Neural cell (in vitro differentiated cells): ENCODE measurements at regions not wholly inside any gene's neighbourhood (a gene's known extent, or its start where the extent isn't known, plus 50 kb on each side); places are given as distances from the start of the nearest gene placed in this dataset.

Source experiments
- H2AFZ ChIP-seq: fragments of 200-600, 300-800 bp; sonication (generic), shearing (Covaris generic); 2 replicates; pipeline ENCODE4 v1.6.0; 2014; ENCODE audit warnings: low read depth, mild to moderate bottlenecking, antibody characterized with exemption, low read length, moderate library complexity
- H3F3A ChIP-seq: fragments of 200-600 bp; shearing (Covaris generic); 2 replicates; pipeline ENCODE4 v1.6.1; 2016; ENCODE audit warnings: mild to moderate bottlenecking, moderate library complexity, mixed read lengths, antibody characterized with exemption, low read length; ENCODE audit not compliant: insufficient read depth, poor library complexity, severe bottlenecking
- H3K27ac ChIP-seq: fragments of 200-600, 300-800 bp; sonication (generic), shearing (Covaris generic); 2 replicates; pipeline ENCODE4 v1.5.1; 2014; ENCODE audit warnings: mild to moderate bottlenecking, low read length, moderate library complexity
- H3K27me3 ChIP-seq: fragments of 300-800, 200-600 bp; sonication (generic), shearing (Covaris generic); 2 replicates; pipeline ENCODE4 v1.6.0; 2014; ENCODE audit warnings: mild to moderate bottlenecking, low read depth, low read length, moderate library complexity; ENCODE audit not compliant: insufficient read depth
- H3K36me3 ChIP-seq: fragments of 300-800, 200-600 bp; sonication (generic), shearing (Covaris generic); 2 replicates; pipeline ENCODE4 v1.5.1; 2014; ENCODE audit warnings: mild to moderate bottlenecking, antibody characterized with exemption, low read length, moderate library complexity; ENCODE audit not compliant: insufficient read depth
- H3K4me2 ChIP-seq: fragments of 300-800, 200-600 bp; sonication (generic), shearing (Covaris generic); 2 replicates; pipeline ENCODE4 v1.6.0; 2014; ENCODE audit warnings: mild to moderate bottlenecking, low read length
- H3K4me3 ChIP-seq: fragments of 300-800, 200-600 bp; sonication (generic), shearing (Covaris generic); 2 replicates; pipeline ENCODE4 v1.5.1; 2014; ENCODE audit warnings: mild to moderate bottlenecking, low read length, moderate library complexity
- H3K79me2 ChIP-seq: fragments of 200-600 bp; shearing (Covaris generic); replicated peaks from 2 replicates; pipeline ENCODE4 v1.6.0; 2014; ENCODE audit warnings: mild to moderate bottlenecking, low read length, moderate library complexity; ENCODE audit not compliant: insufficient read depth
- H3K9ac ChIP-seq: fragments of 300-800, 200-600 bp; sonication (generic), shearing (Covaris generic); 2 replicates; pipeline ENCODE4 v1.6.1; 2016; ENCODE audit warnings: mild to moderate bottlenecking, low read length, mixed read lengths
- H3K9me2 ChIP-seq: fragments of 200-600 bp; shearing (Covaris generic); 2 replicates; pipeline ENCODE4 v1.6.1; 2016; ENCODE audit warnings: mild to moderate bottlenecking, low read length, mixed read lengths; ENCODE audit not compliant: insufficient read depth
- H3K9me3 ChIP-seq: fragments of 200-600, 300-800 bp; sonication (generic), shearing (Covaris generic); 2 replicates; pipeline ENCODE4 v1.6.1; 2016; ENCODE audit warnings: mild to moderate bottlenecking, mixed run types, low read length, moderate library complexity, mixed read lengths
- H4K20me1 ChIP-seq: fragments of 200-600 bp; shearing (Covaris generic); 2 replicates; pipeline ENCODE4 v1.6.1; 2016; ENCODE audit warnings: mild to moderate bottlenecking, mixed run types; ENCODE audit not compliant: insufficient read depth
- EP300 ChIP-seq: fragments of 450-650 bp; conservative IDR thresholded peaks from 2 replicates; pipeline ENCODE4 v1.6.1; 2014; ENCODE audit warnings: antibody characterized with exemption, mild to moderate bottlenecking, moderate library complexity; ENCODE audit not compliant: poor library complexity, severe bottlenecking
- EZH2 ChIP-seq: fragments of 200-600, 300-800 bp; shearing (Covaris generic), sonication (generic); IDR thresholded peaks from 2 replicates; pipeline ENCODE4 v1.6.1; 2014; ENCODE audit warnings: antibody characterized with exemption, low read length, borderline replicate concordance, mild to moderate bottlenecking; ENCODE audit not compliant: insufficient read depth, poor library complexity, severe bottlenecking
- MXI1 ChIP-seq: fragments of 450-650 bp; conservative IDR thresholded peaks from 2 replicates; pipeline ENCODE4 v1.6.1; 2014; ENCODE audit warnings: antibody characterized with exemption, mild to moderate bottlenecking; ENCODE audit not compliant: poor library complexity, severe bottlenecking
- POLR2AphosphoS5 ChIP-seq: IDR thresholded peaks from 2 replicates; pipeline ENCODE4 v1.6.1; 2012
- RAD21 ChIP-seq: fragments of 450-650 bp; conservative IDR thresholded peaks from 2 replicates; pipeline ENCODE4 v1.6.1; 2014; ENCODE audit warnings: antibody characterized with exemption, mild to moderate bottlenecking, moderate library complexity
- SMC3 ChIP-seq: fragments of 450-650 bp; conservative IDR thresholded peaks from 2 replicates; pipeline ENCODE4 v1.6.1; 2014; ENCODE audit warnings: antibody characterized with exemption, mild to moderate bottlenecking, moderate library complexity; ENCODE audit not compliant: poor library complexity
- TAF1 ChIP-seq: IDR thresholded peaks from 2 replicates; pipeline ENCODE4 v1.6.1; 2012; ENCODE audit warnings: low read depth
- TF ChIP-seq, protein P1 (sequence below): fragments of 450-650 bp; IDR thresholded peaks from 2 replicates; pipeline ENCODE4 v1.5.1; 2014; ENCODE audit warnings: antibody characterized with exemption, mild to moderate bottlenecking, moderate library complexity; ENCODE audit not compliant: poor library complexity, severe bottlenecking
- TF ChIP-seq, protein P2 (sequence below): IDR thresholded peaks from 2 replicates; pipeline ENCODE4 v1.6.1; 2012; ENCODE audit warnings: borderline replicate concordance

DNA sequence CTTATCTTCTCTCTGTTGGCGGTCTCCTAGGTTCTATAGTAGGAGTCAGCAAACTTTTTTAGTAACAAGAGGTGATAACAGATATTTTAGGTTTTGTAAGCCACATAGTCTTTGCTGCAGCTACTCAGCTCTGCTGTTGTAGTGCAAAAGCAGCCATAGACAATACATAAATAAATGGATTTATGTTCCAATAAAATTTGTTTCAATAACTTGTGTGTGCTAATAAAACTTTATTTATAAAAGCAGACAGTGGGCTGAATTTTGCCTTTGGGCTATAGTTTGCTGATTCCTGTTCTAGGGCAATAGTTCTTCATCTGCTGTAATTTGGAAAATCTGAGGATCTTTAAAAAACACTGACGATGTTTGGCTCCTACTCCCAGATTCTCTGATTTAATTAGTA is 469.4 kb upstream of the TNC start:
- no peaks in the 10 kb centered on the region for H3K36me3 ChIP-seq
- TF ChIP-seq SMC3 (no peak), RAD21 (no peak), TAF1 (no peak), MXI1 (no peak), EP300 (no peak), EZH2 (no peak), POLR2AphosphoS5 (no peak)
- TF ChIP-seq, protein P1, sequence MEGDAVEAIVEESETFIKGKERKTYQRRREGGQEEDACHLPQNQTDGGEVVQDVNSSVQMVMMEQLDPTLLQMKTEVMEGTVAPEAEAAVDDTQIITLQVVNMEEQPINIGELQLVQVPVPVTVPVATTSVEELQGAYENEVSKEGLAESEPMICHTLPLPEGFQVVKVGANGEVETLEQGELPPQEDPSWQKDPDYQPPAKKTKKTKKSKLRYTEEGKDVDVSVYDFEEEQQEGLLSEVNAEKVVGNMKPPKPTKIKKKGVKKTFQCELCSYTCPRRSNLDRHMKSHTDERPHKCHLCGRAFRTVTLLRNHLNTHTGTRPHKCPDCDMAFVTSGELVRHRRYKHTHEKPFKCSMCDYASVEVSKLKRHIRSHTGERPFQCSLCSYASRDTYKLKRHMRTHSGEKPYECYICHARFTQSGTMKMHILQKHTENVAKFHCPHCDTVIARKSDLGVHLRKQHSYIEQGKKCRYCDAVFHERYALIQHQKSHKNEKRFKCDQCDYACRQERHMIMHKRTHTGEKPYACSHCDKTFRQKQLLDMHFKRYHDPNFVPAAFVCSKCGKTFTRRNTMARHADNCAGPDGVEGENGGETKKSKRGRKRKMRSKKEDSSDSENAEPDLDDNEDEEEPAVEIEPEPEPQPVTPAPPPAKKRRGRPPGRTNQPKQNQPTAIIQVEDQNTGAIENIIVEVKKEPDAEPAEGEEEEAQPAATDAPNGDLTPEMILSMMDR: no peak
- TF ChIP-seq, protein P2, sequence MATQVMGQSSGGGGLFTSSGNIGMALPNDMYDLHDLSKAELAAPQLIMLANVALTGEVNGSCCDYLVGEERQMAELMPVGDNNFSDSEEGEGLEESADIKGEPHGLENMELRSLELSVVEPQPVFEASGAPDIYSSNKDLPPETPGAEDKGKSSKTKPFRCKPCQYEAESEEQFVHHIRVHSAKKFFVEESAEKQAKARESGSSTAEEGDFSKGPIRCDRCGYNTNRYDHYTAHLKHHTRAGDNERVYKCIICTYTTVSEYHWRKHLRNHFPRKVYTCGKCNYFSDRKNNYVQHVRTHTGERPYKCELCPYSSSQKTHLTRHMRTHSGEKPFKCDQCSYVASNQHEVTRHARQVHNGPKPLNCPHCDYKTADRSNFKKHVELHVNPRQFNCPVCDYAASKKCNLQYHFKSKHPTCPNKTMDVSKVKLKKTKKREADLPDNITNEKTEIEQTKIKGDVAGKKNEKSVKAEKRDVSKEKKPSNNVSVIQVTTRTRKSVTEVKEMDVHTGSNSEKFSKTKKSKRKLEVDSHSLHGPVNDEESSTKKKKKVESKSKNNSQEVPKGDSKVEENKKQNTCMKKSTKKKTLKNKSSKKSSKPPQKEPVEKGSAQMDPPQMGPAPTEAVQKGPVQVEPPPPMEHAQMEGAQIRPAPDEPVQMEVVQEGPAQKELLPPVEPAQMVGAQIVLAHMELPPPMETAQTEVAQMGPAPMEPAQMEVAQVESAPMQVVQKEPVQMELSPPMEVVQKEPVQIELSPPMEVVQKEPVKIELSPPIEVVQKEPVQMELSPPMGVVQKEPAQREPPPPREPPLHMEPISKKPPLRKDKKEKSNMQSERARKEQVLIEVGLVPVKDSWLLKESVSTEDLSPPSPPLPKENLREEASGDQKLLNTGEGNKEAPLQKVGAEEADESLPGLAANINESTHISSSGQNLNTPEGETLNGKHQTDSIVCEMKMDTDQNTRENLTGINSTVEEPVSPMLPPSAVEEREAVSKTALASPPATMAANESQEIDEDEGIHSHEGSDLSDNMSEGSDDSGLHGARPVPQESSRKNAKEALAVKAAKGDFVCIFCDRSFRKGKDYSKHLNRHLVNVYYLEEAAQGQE: no peak
- H3K9me2 ChIP-seq: no peaks in the 10 kb centered on the region
- no peaks in the 10 kb centered on the region for H3K9me3 ChIP-seq
- H3F3A ChIP-seq: no peaks in the 10 kb centered on the region
- no peak overlapping the region for H3K4me2 ChIP-seq
- no peak overlapping the region for H2AFZ ChIP-seq
- no peak overlapping the region for H3K4me3 ChIP-seq
- no peak overlapping the region for H3K27ac ChIP-seq
- H3K9ac ChIP-seq: no peak overlapping the region
- no peaks in the 10 kb centered on the region for H4K20me1 ChIP-seq
- H3K27me3 ChIP-seq: no peaks in the 10 kb centered on the region
- H3K79me2 ChIP-seq: no peaks in the 10 kb centered on the region

DNA sequence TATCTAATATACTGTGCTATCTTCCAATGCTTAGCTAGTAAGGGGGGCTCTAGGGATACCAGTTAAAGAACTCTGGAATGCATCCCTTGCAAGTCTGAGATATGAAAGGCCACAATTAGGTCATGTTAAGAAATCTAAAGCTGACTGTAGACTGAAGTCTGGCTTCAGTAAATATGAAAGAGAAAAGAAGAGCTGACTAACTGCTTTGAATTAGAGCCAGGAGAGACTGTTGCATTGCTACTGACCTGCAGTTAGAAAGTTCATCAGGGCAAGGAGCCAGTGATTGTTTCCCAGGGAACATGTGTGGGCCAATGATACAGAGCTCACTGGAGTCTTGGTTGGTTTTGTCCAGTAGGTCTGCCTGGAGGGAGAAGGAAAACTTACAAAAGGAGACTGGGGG is 472.1 kb upstream of the TNC start:
- H3K4me3 ChIP-seq: no peak overlapping the region
- TF ChIP-seq, protein P1: no peak
- TF ChIP-seq TAF1: no peak
- no peak for TF ChIP-seq EP300
- TF ChIP-seq SMC3: no peak
- TF ChIP-seq RAD21: no peak
- TF ChIP-seq, protein P2: no peak
- TF ChIP-seq EZH2: no peak
- no peak for TF ChIP-seq POLR2AphosphoS5
- no peak for TF ChIP-seq MXI1
- no peak overlapping the region for H3K9ac ChIP-seq
- H3F3A ChIP-seq: no peaks in the 10 kb centered on the region
- no peak overlapping the region for H3K4me2 ChIP-seq
- H4K20me1 ChIP-seq: no peaks in the 10 kb centered on the region
- H3K27ac ChIP-seq: no peak overlapping the region
- no peaks in the 10 kb centered on the region for H3K9me3 ChIP-seq
- no peaks in the 10 kb centered on the region for H3K27me3 ChIP-seq
- no peaks in the 10 kb centered on the region for H3K79me2 ChIP-seq
- H2AFZ ChIP-seq: no peak overlapping the region
- H3K9me2 ChIP-seq: no peaks in the 10 kb centered on the region
- H3K36me3 ChIP-seq: no peaks in the 10 kb centered on the region
